ENCODE measurements at regions not wholly inside any gene's neighbourhood (a gene's known extent, or its start where the extent isn't known, plus 50 kb on each side); places are given as distances from the start of the nearest gene placed in this dataset.
"Not testable (repeated sequence)": the region's sequence is repeated elsewhere in the genome, so short reads cannot be mapped to it uniquely, and the experiment has no call there.

DNA sequence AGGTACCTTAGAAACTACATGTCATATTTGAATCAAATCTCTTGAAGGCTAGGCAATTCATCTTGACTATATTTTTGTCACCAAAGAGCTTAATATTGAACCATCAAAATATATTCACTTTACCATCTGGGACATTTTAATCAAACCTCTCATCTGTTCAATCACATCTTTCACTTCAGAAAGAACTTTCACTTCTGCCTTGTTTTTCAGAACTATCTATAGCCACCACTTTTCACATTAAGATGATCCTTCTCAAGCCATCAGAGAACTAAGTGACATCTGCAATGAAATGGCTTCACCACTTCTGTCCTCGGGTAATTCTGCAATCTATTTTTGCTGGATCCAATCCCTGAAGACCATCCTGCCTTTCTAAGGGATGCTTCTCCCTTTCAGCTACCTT lies 57.8 kb downstream of the OR2B2 start:
- DNase-seq (ENCODE audit: low read depth), result no peak

DNA sequence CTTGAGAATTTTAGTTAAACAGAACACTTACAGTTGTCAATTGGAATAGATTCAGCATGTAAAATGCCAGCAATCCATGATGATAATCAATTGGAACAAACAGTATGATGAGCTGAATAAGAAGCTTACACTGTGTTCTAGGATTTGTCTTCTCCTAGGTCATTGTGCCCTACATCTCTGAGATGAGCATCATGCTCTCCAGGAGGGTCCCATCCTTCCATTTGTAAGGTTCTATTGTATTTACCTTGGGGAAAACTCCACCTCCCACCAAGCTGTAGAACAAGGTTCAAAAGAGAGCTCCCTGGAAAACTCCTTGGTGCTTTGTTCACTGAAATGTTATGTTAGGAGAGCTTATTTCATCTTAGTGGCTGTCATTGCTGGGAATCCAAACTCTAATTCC lies 60.8 kb downstream of the OR2B2 start:
- no peak for DNase-seq (ENCODE audit: low read depth)

DNA sequence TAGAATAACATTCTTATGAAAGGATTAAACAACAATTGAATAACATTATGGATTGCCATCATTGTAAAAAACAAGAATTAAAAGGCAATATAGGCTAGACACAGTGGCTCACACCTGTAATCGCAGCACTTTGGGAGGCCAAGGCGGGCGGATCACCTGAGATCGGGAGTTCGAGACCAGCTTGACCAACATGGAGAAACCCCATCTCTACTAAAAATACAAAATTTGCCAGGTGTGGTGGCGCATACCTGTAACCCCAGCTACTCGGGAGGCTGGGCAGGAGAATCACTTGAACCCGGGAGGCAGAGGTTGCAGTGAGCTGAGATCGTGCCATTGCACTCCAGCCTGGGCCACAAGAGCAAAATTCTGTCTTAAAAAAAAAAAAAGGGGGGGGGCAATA lies 63.2 kb downstream of the OR2B2 start:
- not testable (repeated sequence) for DNase-seq (ENCODE audit: low read depth)

DNA sequence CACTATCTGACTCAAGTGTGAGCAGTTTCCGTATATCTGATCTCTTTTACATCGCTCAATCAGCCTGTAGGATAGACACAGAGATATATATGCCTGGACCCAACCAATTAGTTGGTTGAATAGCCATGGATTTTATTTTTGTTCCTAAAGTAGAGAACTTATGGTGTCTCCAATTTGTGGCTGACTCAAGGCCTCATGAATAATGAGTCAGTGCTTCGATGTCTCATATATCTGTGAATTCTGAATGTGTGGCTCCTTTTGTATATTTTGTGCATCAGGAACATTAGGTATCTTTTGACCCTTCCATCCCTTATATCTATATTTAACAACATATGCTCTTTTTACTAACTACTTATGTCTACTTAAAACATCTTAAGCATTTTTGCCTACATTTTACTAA lies 64.5 kb downstream of the OR2B2 start:
- DNase-seq (ENCODE audit: low read depth), result no peak

DNA sequence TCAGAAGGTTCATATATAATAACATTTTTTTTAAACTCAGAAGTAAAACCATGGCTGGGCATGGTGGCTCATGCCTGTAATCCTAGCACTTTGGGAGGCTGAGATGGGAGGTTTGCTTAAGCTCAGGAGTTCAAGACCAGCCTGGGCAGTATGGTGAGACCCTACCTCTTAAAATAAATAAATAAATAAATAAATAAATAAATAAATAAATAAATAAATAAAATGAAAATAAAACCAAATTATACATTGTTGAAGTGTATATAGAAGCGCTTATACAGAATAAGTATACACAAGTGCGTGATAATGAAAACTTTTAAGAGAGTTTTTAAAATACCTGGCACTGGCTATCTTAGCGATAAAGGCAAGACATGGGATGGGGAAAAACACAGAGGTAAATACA lies 71.6 kb downstream of the OR2B2 start:
- no peak for DNase-seq (ENCODE audit: low read depth)

DNA sequence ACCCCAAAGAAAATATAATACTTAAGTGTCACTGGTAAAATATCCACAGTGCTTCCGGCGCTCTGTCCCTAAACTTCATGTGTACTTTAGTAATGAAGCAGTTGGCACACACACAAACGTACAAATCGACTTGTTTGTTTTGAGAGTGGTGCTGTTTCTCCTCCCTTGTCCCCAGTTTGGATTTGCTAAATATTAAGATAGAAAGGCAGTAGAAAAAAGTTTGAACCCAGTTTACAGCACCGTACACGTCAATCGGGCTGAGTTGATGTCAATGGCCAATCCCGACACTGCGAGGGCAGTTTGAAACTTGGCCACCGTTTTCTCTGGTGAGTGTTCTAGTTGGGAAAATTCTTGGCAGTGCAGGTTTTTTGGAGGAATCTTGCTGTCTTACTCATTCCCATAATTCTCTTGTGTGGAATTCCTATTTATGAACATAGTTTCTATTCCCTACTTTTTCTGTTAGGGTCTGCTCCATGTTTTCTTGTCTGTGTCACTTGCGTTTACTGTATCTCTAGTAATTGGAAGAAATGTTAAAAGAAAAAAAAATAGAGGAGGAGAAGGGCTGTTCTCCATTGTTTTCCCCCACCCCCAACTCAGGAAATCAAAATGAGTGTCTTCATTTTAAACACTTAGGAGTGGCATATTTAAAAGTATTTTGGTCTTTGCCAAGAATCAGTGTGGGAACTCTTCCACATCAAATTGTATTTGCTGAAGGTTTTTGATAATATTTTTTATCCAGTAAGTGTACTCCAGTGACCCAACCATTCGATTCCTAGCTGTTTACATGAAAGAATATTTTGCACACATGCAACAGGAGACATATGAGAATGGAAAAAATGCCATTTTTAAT lies 72.3 kb downstream of the OR2B2 start:
- no peak for DNase-seq (ENCODE audit: low read depth)

DNA sequence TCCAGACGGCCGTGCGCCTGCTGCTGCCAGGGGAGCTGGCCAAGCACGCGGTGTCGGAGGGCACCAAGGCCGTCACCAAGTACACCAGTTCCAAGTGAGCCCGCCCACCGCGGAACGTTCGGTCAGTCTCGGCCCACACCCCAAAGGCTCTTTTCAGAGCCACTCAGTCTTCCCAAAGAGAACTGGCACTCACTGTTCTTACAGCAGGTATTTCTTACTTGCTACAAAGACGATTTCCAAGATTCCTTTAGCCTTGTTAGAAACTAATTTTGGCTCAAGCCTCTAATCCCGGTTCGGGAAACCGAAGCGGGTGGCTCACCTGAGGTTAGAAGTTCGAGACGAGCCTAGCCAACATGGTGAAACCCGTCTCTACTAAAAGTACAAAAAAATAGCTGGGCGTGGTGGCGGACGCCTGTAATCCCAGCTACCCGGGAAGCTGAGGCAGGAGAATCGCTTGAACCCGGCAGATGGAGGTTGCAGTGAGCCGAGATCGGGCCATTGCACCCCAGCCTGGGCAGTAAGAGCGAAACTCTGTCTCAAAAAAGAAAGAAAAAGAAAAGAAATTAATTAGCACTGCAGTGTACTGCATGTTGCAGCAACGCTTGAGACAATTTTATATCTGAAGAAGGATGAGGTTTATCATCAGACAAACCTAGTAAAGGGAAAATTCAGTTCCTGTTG lies 73.1 kb downstream of the OR2B2 start:
- no peak for DNase-seq (ENCODE audit: low read depth)

DNA sequence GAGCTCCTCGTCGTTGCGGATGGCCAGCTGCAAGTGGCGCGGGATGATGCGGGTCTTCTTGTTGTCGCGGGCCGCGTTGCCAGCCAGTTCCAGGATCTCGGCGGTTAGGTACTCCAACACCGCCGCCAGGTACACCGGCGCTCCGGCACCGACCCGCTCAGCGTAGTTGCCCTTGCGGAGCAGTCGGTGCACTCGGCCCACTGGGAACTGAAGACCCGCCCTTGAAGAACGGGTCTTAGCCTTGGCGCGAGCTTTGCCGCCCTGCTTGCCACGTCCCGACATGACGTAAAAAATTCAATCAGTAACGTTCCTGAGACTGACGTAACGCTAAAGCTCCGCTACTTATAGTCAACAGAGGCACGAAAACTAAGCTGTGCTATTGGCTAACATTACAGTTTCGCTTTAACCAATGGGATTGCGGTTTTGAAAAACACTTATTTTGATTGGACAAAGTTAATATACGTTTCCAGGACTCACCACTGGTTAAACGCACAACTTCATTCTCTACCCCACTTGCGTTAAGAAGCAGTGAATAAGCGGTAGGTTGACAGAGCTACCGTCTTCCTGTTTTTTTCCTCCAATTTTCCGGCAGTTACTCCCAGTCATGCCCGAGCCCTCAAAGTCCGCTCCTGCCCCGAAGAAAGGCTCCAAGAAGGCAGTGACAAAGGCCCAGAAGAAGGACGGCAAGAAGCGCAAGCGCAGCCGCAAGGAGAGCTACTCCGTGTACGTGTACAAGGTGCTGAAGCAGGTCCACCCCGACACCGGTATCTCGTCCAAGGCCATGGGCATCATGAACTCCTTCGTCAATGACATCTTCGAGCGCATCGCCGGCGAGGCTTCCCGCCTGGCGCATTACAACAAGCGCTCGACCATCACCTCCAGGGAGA lies 73.9 kb downstream of the OR2B2 start:
- peak; percentile 48 for DNase-seq (ENCODE audit: low read depth)

DNA sequence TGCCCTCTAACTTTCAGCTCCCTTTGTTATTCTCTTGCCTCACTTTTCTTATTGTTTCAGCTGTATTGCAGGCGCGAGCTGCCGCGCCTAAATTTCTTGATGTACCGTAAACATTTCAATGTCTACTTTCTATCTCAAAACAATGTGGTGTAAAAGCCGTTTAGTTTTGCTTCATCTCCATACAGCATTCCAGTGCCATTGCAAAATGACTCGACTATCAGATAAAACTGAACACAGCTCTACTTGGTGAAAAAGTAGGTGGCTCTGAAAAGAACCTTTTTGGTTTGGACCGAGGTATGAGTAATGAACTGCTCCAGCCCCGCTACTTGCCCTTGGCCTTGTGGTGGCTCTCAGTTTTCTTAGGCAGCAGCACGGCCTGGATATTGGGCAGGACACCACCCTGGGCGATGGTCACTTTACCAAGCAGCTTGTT lies 74.6 kb downstream of the OR2B2 start:
- no peak for DNase-seq (ENCODE audit: low read depth)

DNA sequence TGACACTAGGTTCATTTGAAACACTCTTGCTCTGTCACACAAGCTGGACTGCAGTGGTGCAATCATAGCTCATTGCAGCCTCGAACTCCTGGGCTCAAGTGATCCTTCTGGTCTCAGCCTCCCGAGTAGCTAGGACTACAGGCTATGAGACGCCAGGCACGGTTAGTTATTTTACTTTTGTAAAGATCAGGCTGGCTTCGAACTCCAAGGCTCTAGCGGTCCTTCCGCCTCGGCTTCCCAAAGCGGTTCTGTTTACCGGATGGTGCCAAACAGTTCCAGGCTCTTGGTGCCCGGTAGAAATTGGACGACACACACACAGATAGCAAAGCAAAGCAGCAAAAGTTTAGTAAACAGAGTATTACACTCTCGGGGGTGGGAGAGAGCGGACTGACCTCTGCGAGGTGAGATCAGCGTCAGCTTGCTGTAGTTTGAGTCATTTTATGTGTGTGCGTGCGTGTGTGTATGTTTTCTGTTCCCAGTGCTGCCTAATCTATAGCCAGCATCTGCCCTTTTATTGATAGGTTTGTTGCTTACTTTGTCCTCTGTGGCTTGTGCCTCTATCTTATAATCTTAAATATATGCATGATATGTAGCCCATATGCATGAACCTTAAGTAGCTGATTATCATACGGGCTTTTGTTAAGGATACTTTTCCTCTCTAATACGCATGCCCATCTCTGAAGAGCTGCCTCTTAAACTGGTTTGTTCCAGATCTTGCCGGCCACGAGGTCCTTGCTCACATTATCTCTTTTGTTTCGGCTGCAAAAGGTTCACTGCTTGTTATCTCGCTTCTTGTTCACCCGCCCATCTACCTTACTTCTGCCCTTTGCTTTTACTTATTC lies 75.2 kb downstream of the OR2B2 start:
- DNase-seq (ENCODE audit: low read depth), result peak; percentile 16

DNA sequence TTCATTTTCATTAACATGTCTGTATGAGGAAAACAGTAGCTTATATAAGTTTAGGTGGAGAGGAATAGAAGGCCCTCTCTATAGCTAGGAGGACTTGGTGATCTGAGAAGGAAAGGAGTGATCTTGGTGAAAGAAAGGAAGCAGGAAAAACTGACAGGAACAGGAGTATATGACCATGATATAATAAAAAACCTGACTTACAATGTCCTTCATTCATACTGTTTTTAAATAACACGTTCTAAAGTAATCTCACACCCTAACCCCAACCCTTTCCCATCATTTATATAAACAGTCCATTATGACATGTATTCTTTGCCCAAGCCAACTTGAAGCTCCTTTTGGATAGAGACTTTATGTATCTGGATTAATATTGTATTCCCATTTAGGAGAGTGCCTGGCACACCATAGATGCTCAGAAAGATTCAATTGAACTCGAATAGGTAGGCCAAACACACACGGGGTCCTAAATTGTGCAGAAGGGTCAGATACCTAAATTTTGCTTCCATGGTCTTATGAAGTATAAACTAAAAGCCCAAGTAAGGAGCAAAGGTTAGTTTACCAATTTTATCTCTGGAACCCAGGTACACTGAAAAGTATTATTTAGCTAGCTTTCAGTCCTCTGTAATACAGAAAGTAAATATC lies 75.9 kb downstream of the OR2B2 start:
- DNase-seq (ENCODE audit: low read depth), result no peak

DNA sequence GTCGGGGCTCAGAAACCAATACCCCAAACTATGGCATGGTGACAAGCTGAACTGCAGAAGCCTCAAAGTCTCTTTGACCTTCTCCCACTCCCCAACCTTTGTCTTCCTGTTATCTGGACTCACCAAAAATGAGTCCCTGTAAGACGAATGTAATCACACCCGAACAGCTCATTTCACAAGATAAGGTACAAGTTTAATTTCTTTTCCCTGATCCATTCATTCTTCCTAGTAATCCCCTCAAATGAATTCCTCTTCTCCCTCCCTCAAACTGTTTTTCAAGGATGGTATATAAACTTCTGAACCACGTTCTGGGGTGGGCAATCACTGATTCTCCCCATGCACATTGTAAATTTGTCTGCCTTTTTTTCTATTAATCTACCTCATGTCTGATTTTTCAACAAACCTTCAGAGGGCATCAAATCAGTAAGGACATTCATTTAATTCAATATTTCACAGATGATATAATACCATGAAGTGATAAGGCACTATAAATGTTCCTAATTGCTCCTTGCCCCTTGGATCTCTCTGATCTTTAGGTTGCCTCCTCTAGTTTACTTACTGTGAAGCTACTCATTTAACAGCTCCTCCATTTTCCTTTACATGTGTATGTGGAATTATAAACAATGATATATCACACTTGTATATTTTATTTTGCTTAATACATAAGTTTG lies 77.2 kb downstream of the OR2B2 start:
- no peak for DNase-seq (ENCODE audit: low read depth)

DNA sequence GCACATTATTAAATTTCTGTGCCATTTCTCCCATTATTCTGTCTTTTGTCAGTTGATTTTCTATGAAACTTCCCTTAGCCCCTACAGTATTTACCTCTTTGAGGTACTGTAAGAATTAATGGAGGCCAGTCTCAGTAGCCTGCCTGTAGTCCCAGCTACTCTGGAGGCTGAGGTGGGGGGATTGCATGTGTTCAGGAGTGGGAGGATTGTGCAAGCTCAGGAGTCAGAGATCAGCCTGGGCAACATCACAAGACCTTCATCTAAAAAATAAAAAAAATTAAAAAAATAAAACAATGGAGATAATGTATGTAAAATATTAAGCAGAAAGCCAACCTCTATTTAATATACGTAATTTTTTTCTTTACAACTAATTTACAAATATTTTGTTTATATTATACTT lies 77.8 kb downstream of the OR2B2 start:
- no peak for DNase-seq (ENCODE audit: low read depth)

DNA sequence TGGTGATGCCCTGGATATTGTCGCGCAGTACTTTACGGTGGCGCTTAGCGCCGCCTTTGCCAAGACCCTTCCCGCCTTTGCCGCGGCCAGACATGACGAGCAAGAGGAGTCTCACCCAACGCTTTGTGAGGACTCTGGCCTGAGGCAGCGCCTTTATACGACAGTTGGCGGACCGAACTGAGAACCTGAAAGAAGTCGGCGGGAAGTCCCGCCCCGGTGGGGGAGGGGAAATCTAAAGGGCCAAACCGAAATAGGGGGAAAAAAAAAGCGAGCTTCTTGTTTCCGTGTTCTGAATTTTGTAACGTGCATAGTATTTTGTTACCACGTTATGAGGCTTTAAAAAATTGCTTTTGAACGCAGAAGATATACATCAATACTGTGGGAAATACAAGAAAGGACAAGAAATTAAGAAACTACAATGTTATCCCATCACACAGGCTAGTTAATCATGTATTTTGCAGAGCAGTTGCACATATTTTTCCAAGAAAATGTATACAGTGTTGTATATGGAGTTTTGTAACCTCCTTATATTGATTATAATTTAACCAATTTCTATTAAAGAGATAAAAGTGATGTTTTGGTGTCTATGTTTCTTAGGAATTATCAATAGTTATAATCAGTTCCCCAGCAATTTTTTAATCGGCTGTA lies 80.6 kb downstream of the OR2B2 start:
- DNase-seq (ENCODE audit: low read depth), result peak; percentile 65

DNA sequence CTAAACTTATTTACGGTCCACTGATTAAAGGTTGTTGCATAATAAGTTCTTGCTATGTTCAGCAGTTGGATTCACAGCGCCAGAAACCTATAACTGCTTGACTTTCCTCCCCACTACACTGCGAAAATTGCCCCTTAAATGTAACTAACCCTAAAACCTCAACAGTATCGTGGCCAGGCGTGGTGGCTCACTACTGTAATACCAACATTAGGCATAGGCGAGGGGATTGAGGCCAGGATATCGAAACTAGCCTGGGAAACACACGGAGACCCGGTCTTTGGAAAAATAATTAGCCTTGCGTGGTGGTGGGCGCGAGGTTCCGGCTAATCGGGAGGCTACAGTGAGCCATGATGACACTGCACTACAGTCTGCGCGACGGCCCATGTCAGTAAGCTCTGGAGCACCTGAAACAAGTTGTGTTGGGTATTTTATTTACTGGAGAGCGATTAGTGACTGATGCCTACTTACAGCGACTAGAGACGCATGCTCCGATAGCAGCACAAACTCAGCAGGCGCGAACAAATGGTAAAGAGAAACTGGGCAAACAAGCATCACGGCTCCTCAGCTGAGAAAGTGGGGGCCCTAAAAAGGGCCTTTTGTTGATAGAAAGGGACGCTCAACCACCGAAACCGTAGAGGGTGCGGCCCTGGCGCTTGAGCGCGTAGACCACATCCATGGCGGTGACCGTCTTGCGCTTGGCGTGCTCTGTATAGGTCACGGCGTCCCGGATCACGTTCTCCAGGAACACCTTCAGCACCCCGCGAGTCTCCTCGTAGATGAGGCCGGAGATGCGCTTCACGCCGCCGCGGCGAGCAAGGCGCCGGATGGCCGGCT lies 81.4 kb downstream of the OR2B2 start:
- DNase-seq (ENCODE audit: low read depth), result not testable (repeated sequence)

DNA sequence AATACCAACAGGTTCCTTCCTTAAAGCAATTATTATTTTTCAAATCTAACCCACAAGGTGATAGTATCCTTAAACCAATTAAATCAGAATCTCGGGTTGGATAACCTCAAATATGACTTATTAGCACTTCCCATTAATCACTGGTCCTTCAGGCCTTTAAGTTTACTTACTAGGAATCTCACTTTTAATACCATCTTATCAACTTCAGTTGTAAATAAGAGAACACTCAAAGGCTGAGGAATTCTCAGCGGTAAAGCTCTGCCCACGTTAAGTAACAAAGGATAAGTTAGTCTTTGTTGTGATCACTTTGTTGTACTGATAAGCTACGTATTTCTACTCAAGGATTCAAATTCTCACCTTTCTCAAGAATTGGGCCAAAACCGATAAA lies 82.0 kb downstream of the OR2B2 start:
- DNase-seq (ENCODE audit: low read depth), result no peak

DNA sequence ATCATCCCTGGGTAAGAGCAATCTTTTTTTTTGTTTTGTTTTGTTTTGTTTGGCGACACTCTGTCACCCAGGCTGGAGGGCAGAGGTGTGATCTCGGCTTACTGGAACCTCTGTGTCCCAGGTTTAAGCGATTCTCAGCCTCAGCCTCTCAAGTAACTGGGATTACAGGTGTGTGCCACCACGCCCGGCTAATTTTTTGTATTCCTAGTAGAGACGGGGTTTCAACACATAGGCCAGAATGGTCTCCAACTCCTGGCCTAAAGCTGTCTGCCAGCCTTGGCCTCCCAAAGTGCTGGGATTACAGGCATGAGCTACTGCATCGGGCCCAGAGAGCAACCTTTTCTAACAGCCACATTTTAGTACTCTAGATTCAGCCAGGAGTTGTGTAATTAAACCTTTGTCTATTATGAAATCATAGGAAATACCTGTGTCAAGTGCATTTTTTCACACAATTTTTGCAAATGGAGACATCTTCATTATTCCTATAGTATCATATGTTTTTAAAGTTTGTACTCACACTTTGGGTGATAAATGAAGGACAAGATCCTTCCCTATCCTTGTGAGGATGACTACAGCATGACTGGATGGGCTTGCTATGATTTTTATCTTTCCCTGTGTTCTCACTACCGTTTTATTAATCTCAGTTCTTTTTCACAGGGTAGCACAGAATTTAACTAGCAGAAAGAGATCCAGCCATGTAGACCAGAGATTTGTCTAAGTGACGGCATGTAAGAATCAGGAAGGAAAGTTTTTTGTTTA lies 82.6 kb downstream of the OR2B2 start:
- DNase-seq (ENCODE audit: low read depth), result no peak

DNA sequence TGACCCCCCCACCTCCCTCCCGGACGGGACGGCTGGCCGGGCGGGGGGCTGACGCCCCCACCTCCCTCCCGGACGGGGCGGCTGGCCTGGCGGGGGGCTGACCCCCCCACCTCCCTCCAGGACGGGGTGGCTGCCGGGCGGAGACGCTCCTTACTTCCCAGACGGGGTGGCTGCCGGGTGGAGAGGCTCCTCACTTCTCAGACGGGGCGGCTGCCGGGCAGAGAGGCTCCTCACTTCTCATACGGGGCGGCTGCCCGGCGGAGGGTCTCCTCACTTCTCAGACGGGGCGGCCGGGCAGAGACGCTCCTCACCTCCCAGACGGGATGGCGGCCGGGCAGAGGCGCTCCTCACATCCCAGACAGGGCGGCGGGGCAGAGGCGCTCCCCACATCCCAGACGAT lies 84.7 kb downstream of the OR2B2 start:
- DNase-seq (ENCODE audit: low read depth), result not testable (repeated sequence)
